Activated naive CD4-positive, alpha-beta T cell (primary cell): ENCODE measurements at regions not wholly inside any gene's neighbourhood (a gene's known extent, or its start where the extent isn't known, plus 50 kb on each side); places are given as distances from the start of the nearest gene placed in this dataset.

ENCODE experiments used
- DNase-seq, 4 experiments: peaks; one replicate each; lab custom pipeline; 2025; lab: John Stamatoyannopoulos, UW

GRCh38 chr1:2933431-2934155 lies 87.7 kb upstream of the ACTRT2 start:
- DNase-seq = no peak

DNA sequence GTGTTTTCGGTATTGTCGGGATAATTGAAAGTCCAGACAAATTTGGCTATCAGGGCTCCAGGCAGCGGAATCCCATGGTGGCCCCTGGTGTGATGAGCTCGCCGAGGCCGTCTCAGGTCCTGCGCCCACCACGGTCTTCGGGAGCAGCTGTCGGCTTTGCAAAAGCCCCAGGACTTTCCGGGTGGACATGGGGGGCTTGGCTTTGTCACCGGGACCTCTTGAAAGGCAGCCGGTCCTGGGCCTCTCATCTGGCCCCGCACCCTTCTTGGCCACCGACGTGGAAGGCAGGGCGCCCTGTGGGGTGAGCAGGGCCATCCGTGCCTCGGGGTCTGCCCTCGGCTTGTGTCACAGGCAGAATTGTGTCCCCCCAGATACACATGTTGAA lies 87.1 kb upstream of the ACTRT2 start:
- no peak for DNase-seq

DNA sequence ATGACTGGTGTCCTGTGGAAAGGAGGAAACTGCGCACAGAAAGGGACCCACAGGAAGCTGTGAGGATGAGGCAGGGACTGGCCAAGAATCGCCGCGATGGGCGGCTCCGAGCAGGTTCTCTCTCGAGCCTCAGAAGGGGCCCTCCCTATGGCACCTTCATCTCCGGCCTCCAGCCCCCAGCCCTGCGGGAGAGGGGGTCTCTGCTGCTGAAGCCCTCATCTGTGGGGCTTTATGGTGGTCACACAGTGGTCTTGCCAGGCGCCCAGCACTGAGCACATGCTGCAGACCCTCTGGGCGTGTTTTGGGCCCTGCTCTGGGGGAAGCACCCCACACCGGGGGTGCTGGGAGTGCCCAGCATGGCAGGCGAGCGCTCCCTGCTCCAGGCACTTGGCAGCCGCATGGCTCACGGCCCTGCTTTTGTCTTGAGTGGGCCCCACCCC lies 86.6 kb upstream of the ACTRT2 start:
- DNase-seq = no peak

DNA sequence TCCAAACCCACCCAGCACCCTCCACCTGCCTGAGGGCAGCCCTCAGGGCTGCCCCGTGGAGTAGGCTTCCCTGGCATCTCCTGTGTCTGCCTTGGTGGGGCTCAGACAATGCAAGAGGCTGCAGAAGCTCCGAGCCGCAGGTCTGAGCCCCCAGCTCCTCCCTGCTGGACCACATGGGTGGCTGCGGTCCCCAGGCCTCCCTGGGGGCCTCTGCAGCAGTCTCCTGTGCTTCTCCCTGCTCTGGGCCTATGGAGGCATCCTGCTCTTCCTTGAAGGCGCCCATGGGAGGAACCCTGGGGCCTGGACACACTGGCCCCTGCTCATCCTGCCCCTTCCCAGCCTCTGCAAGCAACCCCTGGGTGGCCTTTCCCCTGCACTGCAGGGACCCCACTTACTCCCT lies 86.1 kb upstream of the ACTRT2 start:
- DNase-seq = no peak

- no peak for DNase-seq
Observed at GRCh38 chr1:2935751-2936390, 85.4 kb upstream of the ACTRT2 start.

GRCh38 chr1:2936559-2937515 lies 84.4 kb upstream of the ACTRT2 start:
- no peak for DNase-seq

- no peak for DNase-seq
Observed at GRCh38 chr1:2937805-2938204, 83.5 kb upstream of the ACTRT2 start.

DNA sequence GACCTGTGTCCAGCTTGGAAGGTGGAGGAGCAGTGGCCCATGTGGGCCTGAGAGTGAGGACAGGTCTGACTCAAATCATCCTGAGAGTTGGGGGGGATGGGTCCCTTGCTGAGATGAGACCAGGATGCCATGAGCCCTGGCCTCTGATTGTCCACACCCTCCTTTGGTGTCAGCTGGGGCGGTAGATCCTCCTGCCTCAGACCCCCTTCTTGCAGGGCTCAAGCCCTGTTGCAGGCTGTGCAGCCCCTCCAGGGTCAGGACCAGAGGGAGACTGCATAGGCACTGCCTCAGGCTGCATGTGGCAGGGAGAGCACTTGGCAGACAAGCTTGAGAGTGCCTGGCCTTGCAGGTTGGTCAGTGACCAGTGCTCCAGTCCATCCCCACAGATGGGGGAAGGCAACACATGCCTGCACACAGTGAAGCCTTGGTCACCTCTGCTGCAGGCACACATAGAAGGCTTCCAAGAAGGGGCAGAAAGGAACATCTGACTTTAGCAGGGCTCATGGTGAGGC lies 82.2 kb upstream of the ACTRT2 start:
- DNase-seq = no peak

DNA sequence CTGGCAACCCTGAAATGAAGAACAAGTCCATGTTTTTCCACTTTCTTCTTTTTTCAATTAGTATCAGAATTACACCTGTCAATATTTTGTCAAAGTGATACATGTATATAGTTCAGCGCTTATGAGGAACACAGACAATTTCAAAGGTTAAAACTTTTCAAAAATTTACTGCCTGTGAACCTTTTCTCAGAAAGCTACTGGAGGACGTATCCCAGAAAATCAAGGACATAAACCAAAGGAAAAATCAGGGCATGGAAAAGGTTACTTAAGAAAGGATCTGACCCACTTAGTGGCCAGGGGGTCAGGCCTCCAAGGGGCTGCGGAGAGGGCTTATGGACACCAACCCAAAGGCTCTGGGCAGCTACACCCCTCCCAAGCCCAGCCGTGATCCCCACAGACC lies 81.1 kb upstream of the ACTRT2 start:
- DNase-seq = no peak

DNA sequence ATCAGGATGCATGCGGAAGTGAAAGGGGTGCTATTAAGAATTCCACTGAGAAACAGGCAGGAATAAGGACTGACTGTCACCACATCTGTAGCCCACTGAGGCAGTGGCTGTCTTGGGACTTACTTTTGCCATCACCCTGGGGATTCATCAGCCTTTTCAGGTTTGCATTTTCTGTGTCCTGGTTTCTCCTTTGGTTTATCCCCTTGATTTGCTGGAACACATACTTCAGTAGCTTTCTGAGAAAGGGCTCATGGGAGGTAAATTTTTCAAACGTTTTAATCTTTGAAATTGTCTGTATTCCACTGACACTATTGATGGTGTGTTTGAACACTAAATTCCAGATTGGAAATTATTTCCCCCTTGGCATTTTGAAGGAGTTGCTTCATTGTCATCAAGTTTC lies 80.2 kb upstream of the ACTRT2 start:
- no peak for DNase-seq

- DNase-seq = no peak
Observed at GRCh38 chr1:2941907-2942306, 79.4 kb upstream of the ACTRT2 start.

DNA sequence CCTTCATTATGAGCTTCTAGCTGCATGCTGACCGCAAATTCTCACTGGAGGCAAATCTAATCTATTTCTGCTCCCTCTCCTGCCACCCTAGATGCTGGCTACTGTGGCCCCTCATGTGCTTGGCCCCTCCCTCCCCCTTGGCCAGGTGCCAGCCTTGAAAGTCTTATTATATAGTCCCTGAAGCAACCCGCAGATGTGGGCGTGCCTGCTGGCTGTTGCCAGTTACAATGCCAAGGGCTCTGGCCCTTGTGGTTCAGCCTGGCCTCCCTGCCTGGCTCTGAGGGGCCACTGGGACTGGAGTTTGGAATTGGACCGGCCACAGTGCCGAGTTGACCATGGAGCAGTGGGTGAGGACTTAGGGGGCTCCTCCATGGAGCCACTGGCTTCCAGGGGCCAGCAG lies 78.9 kb upstream of the ACTRT2 start:
- DNase-seq = no peak

- DNase-seq = no peak
Observed at GRCh38 chr1:2943686-2944260, 77.5 kb upstream of the ACTRT2 start.

DNA sequence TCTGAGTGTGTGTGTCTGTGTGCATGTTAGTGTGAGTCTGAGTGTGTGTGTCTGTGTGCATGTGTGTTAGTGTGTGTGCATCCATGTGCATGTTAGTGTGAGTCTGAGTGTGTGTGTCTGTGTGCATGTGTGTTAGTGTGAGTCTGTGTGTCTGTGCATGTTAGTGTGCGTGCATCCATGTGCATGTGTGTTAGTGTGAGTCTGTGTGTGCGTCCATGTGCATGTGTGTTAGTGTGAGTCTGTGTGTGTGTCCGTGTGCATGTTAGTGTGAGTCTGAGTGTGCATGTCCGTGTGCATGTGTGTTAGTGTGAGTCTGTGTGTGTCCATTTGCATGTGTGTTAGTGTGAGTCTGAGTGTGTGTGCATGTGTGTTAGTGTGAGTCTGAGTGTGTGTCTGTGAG lies 76.6 kb upstream of the ACTRT2 start:
- no peak for DNase-seq

GRCh38 chr1:2945821-2946231 lies 75.4 kb upstream of the ACTRT2 start:
- no peak for DNase-seq

DNA sequence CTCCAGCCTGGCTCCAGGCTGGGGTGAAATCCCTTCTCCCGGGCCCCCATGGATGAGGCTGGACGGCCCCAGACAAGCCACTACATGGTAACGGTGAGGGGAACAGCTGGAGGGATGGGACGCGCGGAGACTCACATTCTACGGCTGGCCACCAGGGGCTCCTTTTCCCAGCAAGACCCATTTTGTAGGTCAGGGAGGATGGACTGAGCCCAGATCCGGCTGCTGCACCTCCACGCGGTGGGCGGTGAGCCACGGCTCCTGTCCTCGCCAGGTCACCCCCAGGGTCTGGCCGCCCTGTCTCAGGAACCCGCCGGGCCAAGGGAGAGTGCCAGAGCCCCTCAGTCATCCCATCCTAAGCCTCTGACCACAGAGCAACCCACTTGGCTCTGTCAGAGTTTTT lies 75.0 kb upstream of the ACTRT2 start:
- no peak for DNase-seq

- no peak for DNase-seq
Observed at GRCh38 chr1:2946999-2947690, 74.1 kb upstream of the ACTRT2 start.

- DNase-seq = no peak
Observed at GRCh38 chr1:2948001-2948750, 73.1 kb upstream of the ACTRT2 start.

DNA sequence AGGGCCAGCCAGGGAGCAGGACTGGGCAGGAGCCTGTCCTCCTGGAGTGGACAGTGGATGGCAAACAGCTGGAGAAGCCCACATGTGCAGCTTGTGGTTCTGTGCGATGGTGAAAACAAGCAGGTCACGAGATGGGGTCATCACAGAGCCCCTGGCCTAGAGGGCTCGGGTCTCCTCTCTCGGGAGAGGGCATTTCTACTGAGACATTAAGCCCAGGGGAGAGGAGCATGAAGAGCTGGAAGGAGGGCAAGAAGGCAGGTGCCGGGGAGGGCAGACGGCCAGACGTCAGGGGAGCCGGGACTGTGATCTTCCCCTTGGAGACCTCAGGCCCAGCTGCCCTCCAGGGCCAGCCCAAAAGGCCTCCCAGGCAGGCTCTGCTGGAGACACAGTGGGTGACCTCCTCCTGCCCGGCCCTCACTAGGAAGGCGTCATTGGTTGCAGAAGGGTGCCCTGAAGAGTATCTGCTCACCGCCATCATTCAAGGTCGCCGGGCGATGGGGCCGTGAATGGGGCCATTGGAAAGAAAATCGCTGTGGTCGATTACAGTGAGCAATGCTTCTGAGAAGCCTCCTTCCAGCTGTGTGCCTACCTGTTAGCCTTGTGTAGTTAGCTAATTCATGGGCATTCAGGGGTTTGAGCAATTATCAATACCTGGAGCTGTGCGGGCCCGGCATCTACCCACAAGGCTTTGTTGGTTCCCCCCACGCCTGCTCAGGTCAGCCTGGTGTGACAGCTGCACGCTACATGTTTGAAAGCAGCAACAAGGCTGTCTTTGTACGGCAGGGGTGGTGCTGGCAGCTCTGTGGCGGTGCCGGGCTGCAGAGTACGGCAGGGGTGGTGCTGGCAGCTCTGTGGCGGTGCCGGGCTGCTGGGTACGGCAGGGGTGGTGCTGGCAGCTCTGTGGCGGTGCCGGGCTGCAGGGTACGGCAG lies 72.3 kb upstream of the ACTRT2 start:
- no peak for DNase-seq
